Spleen (tissue), 7 donors: ENCODE measurements at regions not wholly inside any gene's neighbourhood (a gene's known extent, or its start where the extent isn't known, plus 50 kb on each side); places are given as distances from the start of the nearest gene placed in this dataset.

ENCODE experiments used
- POLR2A ChIP-seq, 3 donors: fragments of 450-650 bp; IDR thresholded peaks; one replicate each; pipeline ENCODE4 v1.5.1; 2017; ENCODE audit warnings: antibody characterized with exemption in 3 of 3, mild to moderate bottlenecking in 1 of 3
- POLR2AphosphoS5 ChIP-seq, 3 donors: sonication (generic); formaldehyde crosslinking; IDR thresholded peaks; one replicate each; pipeline ENCODE4 v1.5.1; 2017; ENCODE audit warnings: antibody characterized with exemption in 3 of 3
- TF ChIP-seq, protein P1 (sequence below), 11 experiments: fragments of 200-600 bp in 7 of 11; fragments of 450-650 bp in 4 of 11; sonication (generic) in 4 of 11; IDR thresholded peaks in 8 of 11; conservative IDR thresholded peaks in 3 of 11; 1 replicate in 7 of 11; 2 replicates in 4 of 11; pipeline versions ENCODE4 v1.4.0 to v1.8.0; 2016 to 2021; ENCODE audit warnings: antibody characterized with exemption in 11 of 11, inconsistent platforms in 4 of 11, mild to moderate bottlenecking in 1 of 11
- donor health status: DM: no; HTN: no; CAD: no; lungs with moderate emphysema.
- donor health status: DM: no; HTN: no; CAD: no.
- donor health status: DM: no; HTN: no; CAD: no.

DNA sequence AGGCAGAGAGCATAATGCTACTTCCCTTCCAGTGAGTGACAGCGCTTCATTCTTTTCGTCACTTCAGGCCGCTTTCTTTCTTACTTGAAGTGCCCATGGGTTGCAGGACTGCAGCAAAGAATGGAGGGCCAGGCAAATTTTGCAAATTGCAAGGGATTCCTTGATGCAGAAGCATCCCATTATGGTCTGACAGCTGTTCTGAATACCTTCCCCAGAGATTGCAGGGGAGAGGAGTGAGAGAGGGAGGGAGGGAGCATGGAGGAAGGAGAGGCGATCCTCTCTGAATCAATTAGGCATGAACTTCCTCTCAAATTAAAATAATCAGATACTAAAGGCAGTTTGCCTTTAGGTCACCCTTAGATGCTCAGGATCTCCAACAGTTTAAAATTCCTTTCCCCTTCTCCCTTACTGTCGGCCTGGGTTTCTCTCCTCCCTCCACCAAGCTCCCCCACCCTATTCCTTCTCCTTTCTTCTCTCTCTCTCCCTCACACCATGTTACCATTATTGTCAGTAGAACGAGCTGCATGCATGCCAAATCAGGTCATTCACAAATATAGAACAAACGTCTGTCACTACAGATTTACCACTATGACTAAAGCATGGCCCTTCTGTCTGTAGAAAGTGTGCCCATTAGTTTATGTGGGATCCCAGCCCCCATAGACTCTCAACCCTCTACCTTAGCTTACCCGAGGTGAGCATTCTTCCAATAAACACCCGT, 289.2 kb downstream of the CD83 start:
- TF ChIP-seq, protein P1, sequence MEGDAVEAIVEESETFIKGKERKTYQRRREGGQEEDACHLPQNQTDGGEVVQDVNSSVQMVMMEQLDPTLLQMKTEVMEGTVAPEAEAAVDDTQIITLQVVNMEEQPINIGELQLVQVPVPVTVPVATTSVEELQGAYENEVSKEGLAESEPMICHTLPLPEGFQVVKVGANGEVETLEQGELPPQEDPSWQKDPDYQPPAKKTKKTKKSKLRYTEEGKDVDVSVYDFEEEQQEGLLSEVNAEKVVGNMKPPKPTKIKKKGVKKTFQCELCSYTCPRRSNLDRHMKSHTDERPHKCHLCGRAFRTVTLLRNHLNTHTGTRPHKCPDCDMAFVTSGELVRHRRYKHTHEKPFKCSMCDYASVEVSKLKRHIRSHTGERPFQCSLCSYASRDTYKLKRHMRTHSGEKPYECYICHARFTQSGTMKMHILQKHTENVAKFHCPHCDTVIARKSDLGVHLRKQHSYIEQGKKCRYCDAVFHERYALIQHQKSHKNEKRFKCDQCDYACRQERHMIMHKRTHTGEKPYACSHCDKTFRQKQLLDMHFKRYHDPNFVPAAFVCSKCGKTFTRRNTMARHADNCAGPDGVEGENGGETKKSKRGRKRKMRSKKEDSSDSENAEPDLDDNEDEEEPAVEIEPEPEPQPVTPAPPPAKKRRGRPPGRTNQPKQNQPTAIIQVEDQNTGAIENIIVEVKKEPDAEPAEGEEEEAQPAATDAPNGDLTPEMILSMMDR (IDR thresholded peaks at IDR 0.05 in 8 of 11, conservative IDR thresholded peaks at IDR 0.05 in 3 of 11), result no peak
- no peak for TF ChIP-seq POLR2A (IDR thresholded peaks at IDR 0.05)
- no peak for TF ChIP-seq POLR2AphosphoS5 (IDR thresholded peaks at IDR 0.05)
